ENCODE measurements at regions not wholly inside any gene's neighbourhood (a gene's known extent, or its start where the extent isn't known, plus 50 kb on each side); places are given as distances from the start of the nearest gene placed in this dataset.

GRCh38 chr16:76906552-76906951 lies 284.4 kb upstream of the MON1B start:
- DNase-seq (ENCODE audit: low spot score), result no peak

GRCh38 chr16:76910931-76911330 lies 280.1 kb upstream of the MON1B start:
- no peak for DNase-seq (ENCODE audit: low spot score)

GRCh38 chr16:76913046-76913445 lies 277.9 kb upstream of the MON1B start:
- DNase-seq (ENCODE audit: low spot score), result no peak

- DNase-seq (ENCODE audit: low spot score), result no peak
Measured at GRCh38 chr16:76926042-76926441, 264.9 kb upstream of the MON1B start.

- no peak for DNase-seq (ENCODE audit: low spot score)
Measured at GRCh38 chr16:76926595-76926994, 264.4 kb upstream of the MON1B start.

GRCh38 chr16:76931186-76931585 lies 259.8 kb upstream of the MON1B start:
- DNase-seq (ENCODE audit: low spot score), result no peak

- no peak for DNase-seq (ENCODE audit: low spot score)
Measured at GRCh38 chr16:76932541-76933211, 258.3 kb upstream of the MON1B start.

GRCh38 chr16:76940251-76940650 lies 250.7 kb upstream of the MON1B start:
- no peak for DNase-seq (ENCODE audit: low spot score)

GRCh38 chr16:76941113-76941512 lies 249.9 kb upstream of the MON1B start:
- DNase-seq (ENCODE audit: low spot score), result no peak

GRCh38 chr16:76942089-76942488 lies 248.9 kb upstream of the MON1B start:
- no peak for DNase-seq (ENCODE audit: low spot score)

- no peak for DNase-seq (ENCODE audit: low spot score)
Measured at GRCh38 chr16:76943921-76944320, 247.1 kb upstream of the MON1B start.

- no peak for DNase-seq (ENCODE audit: low spot score)
Measured at GRCh38 chr16:76946879-76947278, 244.1 kb upstream of the MON1B start.

GRCh38 chr16:76947749-76948148 lies 243.2 kb upstream of the MON1B start:
- no peak for DNase-seq (ENCODE audit: low spot score)

- DNase-seq (ENCODE audit: low spot score), result no peak
Measured at GRCh38 chr16:76955629-76956028, 235.4 kb upstream of the MON1B start.

- DNase-seq (ENCODE audit: low spot score), result no peak
Measured at GRCh38 chr16:76956394-76956793, 234.6 kb upstream of the MON1B start.

- DNase-seq (ENCODE audit: low spot score), result no peak
Measured at GRCh38 chr16:76956841-76957240, 234.1 kb upstream of the MON1B start.

- no peak for DNase-seq (ENCODE audit: low spot score)
Measured at GRCh38 chr16:76959166-76959565, 231.8 kb upstream of the MON1B start.

- DNase-seq (ENCODE audit: low spot score), result no peak
Measured at GRCh38 chr16:76963614-76964315, 227.2 kb upstream of the MON1B start.

- DNase-seq (ENCODE audit: low spot score), result no peak
Measured at GRCh38 chr16:76964464-76965154, 226.4 kb upstream of the MON1B start.

GRCh38 chr16:76970087-76970744 lies 220.8 kb upstream of the MON1B start:
- DNase-seq (ENCODE audit: low spot score), result no peak

GRCh38 chr16:76970745-76971099 lies 220.3 kb upstream of the MON1B start:
- no peak for DNase-seq (ENCODE audit: low spot score)

- no peak for DNase-seq (ENCODE audit: low spot score)
Measured at GRCh38 chr16:76976101-76976500, 214.9 kb upstream of the MON1B start.

- DNase-seq (ENCODE audit: low spot score), result no peak
Measured at GRCh38 chr16:76976756-76977155, 214.2 kb upstream of the MON1B start.

Measured in cerebellar cortex (tissue), 1 donor.